Smooth muscle cell (in vitro differentiated cells): ENCODE measurements at regions not wholly inside any gene's neighbourhood (a gene's known extent, or its start where the extent isn't known, plus 50 kb on each side); places are given as distances from the start of the nearest gene placed in this dataset.

Experiments used
- DNase-seq: peaks from one replicate; lab custom pipeline; 2025; ENCODE audit not compliant: unreplicated experiment; lab: John Stamatoyannopoulos, UW
- H2AFZ ChIP-seq: fragments of 200-600 bp; sonication (generic); 2 replicates; pipeline ENCODE4 v1.6.0; 2016; ENCODE audit warnings: antibody characterized with exemption, low read depth, mild to moderate bottlenecking
- H3F3A ChIP-seq: fragments of 200-600 bp; sonication (generic); 2 replicates; pipeline ENCODE4 v1.6.0; 2017; ENCODE audit warnings: antibody characterized with exemption, low read depth
- H3K27ac ChIP-seq: fragments of 200-600 bp; sonication (generic); 2 replicates; pipeline ENCODE4 v1.5.1; 2016; ENCODE audit warnings: low read depth, mild to moderate bottlenecking
- H3K27me3 ChIP-seq: fragments of 200-600 bp; sonication (generic); 2 replicates; pipeline ENCODE4 v1.6.1; 2016; ENCODE audit warnings: low read depth, mild to moderate bottlenecking
- H3K36me3 ChIP-seq: fragments of 200-600 bp; sonication (generic); 2 replicates; pipeline ENCODE4 v1.5.1; 2016; ENCODE audit warnings: low read depth
- H3K4me1 ChIP-seq: fragments of 200-600 bp; sonication (generic); 2 replicates; pipeline ENCODE4 v1.5.1; 2016; ENCODE audit warnings: low read depth
- H3K4me2 ChIP-seq: fragments of 200-600 bp; sonication (generic); 2 replicates; pipeline ENCODE4 v1.6.0; 2016; ENCODE audit warnings: mild to moderate bottlenecking
- H3K4me3 ChIP-seq: fragments of 200-600 bp; sonication (generic); 2 replicates; pipeline ENCODE4 v1.5.1; 2016; ENCODE audit warnings: mild to moderate bottlenecking
- H3K79me2 ChIP-seq: fragments of 200-600 bp; sonication (generic); 2 replicates; pipeline ENCODE4 v1.6.0; 2016; ENCODE audit warnings: low read depth, mild to moderate bottlenecking
- H3K9ac ChIP-seq: fragments of 200-600 bp; sonication (generic); 2 replicates; pipeline ENCODE4 v1.6.0; 2016; ENCODE audit warnings: low read depth
- H3K9me3 ChIP-seq: fragments of 200-600 bp; sonication (generic); replicated peaks from 2 replicates; pipeline ENCODE4 v1.5.1; 2016; ENCODE audit warnings: low read depth
- H4K20me1 ChIP-seq: fragments of 200-600 bp; sonication (generic); 2 replicates; pipeline ENCODE4 v1.6.0; 2016; ENCODE audit warnings: low read depth
- CTCF ChIP-seq: fragments of 200-600 bp; sonication (generic); IDR thresholded peaks from 2 replicates; pipeline ENCODE4 v1.5.1; 2017; ENCODE audit warnings: borderline replicate concordance, mild to moderate bottlenecking, antibody characterized with exemption; ENCODE audit not compliant: insufficient read depth, poor library complexity, severe bottlenecking
- WGBS: methylation state at CpG from one replicate; pipeline ENCODE4 v1.1.7; 2016; ENCODE audit warnings: low lambda C conversion rate; 5-methylcytosine and 5-hydroxymethylcytosine counted together

- H3K27ac ChIP-seq, result no peak overlapping the region
- H3K27me3 ChIP-seq, result peaks cover 30% of the 10 kb centered on the region
- H3K4me1 ChIP-seq, result peaks cover 5% of the 10 kb centered on the region
- no peaks in the 10 kb centered on the region for H3F3A ChIP-seq
- no peak for TF ChIP-seq CTCF
- 92% methylated on average over 4 of the region's 4 CpGs for WGBS
- DNase-seq, result no peak
- no peak overlapping the region for H3K4me2 ChIP-seq
- H3K36me3 ChIP-seq, result no peaks in the 10 kb centered on the region
- no peak overlapping the region for H3K4me3 ChIP-seq
- H3K9ac ChIP-seq, result no peak overlapping the region
- H3K9me3 ChIP-seq, result no peaks in the 10 kb centered on the region
- H4K20me1 ChIP-seq, result no peaks in the 10 kb centered on the region
- no peaks in the 10 kb centered on the region for H3K79me2 ChIP-seq
- no peak overlapping the region for H2AFZ ChIP-seq
Observed at GRCh38 chr22:48486558-48486957, 1341.1 kb downstream of the BRD1 start.

GRCh38 chr22:48486134-48486532 lies 1341.5 kb downstream of the BRD1 start:
- WGBS, result 84% methylated on average over 11 of the region's 11 CpGs
- Histone ChIP-seq H3K27me3 (peaks cover 26% of the 10 kb centered on the region), H3K9ac (no peak overlapping the region), H3F3A (no peaks in the 10 kb centered on the region), H3K4me1 (peaks cover 2% of the 10 kb centered on the region), H4K20me1 (no peaks in the 10 kb centered on the region), H3K27ac (no peak overlapping the region), H3K4me2 (no peak overlapping the region), H2AFZ (no peak overlapping the region), H3K9me3 (no peaks in the 10 kb centered on the region), H3K79me2 (no peaks in the 10 kb centered on the region), H3K4me3 (no peak overlapping the region), H3K36me3 (no peaks in the 10 kb centered on the region)
- DNase-seq, result no peak
- TF ChIP-seq CTCF, result no peak

DNA sequence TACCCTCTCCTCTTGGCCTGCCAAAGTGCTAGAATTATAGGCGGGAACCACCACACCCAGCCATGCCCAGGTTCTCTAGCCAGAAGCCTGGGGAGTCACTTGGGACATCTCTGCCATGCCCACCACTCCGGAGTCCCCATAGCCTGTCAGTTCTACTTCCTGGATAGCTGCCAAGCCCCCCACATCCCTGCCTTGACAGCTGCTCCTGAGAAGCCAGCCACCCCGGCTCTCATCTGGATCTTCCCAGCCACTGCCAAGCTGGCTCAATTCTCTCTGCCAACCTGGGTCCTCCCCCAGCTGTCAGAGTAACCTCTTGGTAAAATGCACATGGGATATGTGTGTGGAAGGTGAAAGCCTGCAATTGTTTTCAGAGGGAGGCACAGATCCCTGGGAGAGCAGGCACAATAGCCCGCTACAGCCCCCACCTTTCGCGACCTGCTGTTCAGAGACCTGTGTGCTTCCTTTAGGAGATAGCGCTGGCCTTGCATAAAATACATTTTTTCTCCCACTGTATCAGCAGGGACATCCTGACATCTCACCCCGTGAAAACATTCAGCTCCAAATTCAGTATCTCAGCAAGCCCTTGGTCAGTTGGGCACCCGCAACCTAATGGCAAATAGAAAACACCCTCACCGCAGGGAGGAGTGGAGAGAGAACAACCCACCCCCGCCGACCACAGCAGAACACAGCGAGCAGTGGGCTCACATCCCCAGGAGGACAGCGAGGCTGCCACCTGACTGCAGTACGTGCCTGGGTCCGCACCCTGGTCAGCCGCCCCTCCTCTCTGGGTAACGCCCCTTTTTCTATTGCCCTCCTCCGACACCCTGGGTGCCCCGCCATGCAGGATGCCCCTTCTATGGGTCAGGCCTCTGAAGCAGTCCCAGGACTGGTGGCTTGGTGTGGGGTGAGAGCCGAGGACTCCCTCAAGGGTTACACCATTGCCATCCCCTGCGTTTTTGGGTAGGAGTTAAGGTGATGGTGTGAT lies 1342.2 kb downstream of the BRD1 start:
- 83% methylated on average over 22 of the region's 22 CpGs for WGBS
- no peak for DNase-seq
- Histone ChIP-seq H3K4me2 (no peak overlapping the region), H4K20me1 (no peaks in the 10 kb centered on the region), H3K79me2 (no peaks in the 10 kb centered on the region), H3K27me3 (peaks cover 19% of the 10 kb centered on the region), H3K27ac (no peak overlapping the region), H2AFZ (no peak overlapping the region), H3K9me3 (no peaks in the 10 kb centered on the region), H3K9ac (no peak overlapping the region), H3K4me3 (no peak overlapping the region), H3K36me3 (no peaks in the 10 kb centered on the region), H3F3A (no peaks in the 10 kb centered on the region), H3K4me1 (peaks cover 1% of the 10 kb centered on the region)
- no peak for TF ChIP-seq CTCF
